Activated CD8-positive, alpha-beta memory T cell treated with anti-CD3 and anti-CD28 coated beads, Interleukin-2, amount 10 ng/mL, durations not matched to agents 7 days and 5 days (primary cell): ENCODE measurements at regions not wholly inside any gene's neighbourhood (a gene's known extent, or its start where the extent isn't known, plus 50 kb on each side); places are given as distances from the start of the nearest gene placed in this dataset.

Experiments
- ATAC-seq: fragments of 150-1000 bp; cut with Tn5 transposase; one replicate; pipeline ENCODE4 v1.10.0; 2021; ENCODE audit warnings: moderate library complexity
- CTCF ChIA-PET: fragments of 350-600 bp; sonication (Branson Sonifier 250); formaldehyde crosslinking; loops from one replicate; lab custom pipeline; 2021; ENCODE audit warnings: antibody characterized with exemption; lab: Charles Lee
- DNase-seq: peaks from one replicate; pipeline ENCODE4 v3.0.0-alpha.2; 2020
- H3K27ac Mint-ChIP-seq: one replicate; pipeline ENCODE4 v1.8.0; 2021; ENCODE audit warnings: mild to moderate bottlenecking, mixed read lengths
- H3K27me3 Mint-ChIP-seq: one replicate; pipeline ENCODE4 v1.8.0; 2021; ENCODE audit warnings: mixed read lengths
- H3K36me3 Mint-ChIP-seq: one replicate; pipeline ENCODE4 v1.8.0; 2021; ENCODE audit warnings: mild to moderate bottlenecking, mixed read lengths
- H3K4me1 Mint-ChIP-seq: one replicate; pipeline ENCODE4 v1.8.0; 2021; ENCODE audit warnings: mixed read lengths
- H3K4me3 Mint-ChIP-seq: one replicate; pipeline ENCODE4 v1.8.0; 2021; ENCODE audit warnings: mild to moderate bottlenecking, moderate library complexity, mixed read lengths
- H3K9me3 Mint-ChIP-seq: one replicate; pipeline ENCODE4 v1.8.0; 2022; ENCODE audit warnings: low read depth, mixed read lengths

DNA sequence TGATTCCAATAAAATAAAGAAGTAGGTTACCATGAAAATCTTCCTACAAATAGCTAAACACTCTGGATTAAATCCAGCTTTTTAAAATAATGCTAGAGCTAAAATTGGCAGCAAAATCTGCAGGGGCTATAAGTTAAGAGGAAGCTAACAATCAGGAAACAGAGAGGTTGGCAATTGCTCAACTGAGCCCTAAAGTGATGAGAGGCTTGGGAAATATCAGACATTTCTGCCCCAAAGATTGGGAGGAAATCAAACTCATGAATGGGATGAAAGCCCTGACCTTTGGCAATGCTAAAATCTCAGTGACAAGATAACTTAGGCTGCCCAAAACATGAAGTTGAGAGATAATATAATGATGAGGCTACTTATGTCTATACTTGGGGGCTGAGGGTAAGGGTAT is 1437.9 kb downstream of the EFNB2 start:
- DNase-seq: no peak
- CTCF ChIA-PET: no interaction called here
- Mint-ChIP-seq H3K4me3 (no peak overlapping the region), H3K36me3 (no peaks in the 10 kb centered on the region), H3K4me1 (no peaks in the 10 kb centered on the region), H3K27ac (no peak overlapping the region), H3K9me3 (no peaks in the 10 kb centered on the region), H3K27me3 (no peaks in the 10 kb centered on the region)
- no peak for ATAC-seq

GRCh38 chr13:105089858-105090643 is 1445.4 kb downstream of the EFNB2 start:
- no peak for ATAC-seq
- no peak overlapping the region for H3K27ac Mint-ChIP-seq

GRCh38 chr13:105087945-105088344 is 1447.5 kb downstream of the EFNB2 start:
- Mint-ChIP-seq H3K27ac (no peak overlapping the region), H3K27me3 (no peaks in the 10 kb centered on the region), H3K36me3 (no peaks in the 10 kb centered on the region), H3K4me3 (no peak overlapping the region), H3K4me1 (no peaks in the 10 kb centered on the region), H3K9me3 (no peaks in the 10 kb centered on the region)
- CTCF ChIA-PET: no interaction called here
- DNase-seq: no peak
- no peak for ATAC-seq

More at GRCh38 chr13:105089858-105090643, 1445.4 kb downstream of the EFNB2 start:
- H3K4me1 Mint-ChIP-seq: no peaks in the 10 kb centered on the region
- no peaks in the 10 kb centered on the region for H3K27me3 Mint-ChIP-seq
- H3K36me3 Mint-ChIP-seq: no peaks in the 10 kb centered on the region
- H3K4me3 Mint-ChIP-seq: no peak overlapping the region
- H3K9me3 Mint-ChIP-seq: no peaks in the 10 kb centered on the region
- CTCF ChIA-PET: no interaction called here
- no peak for DNase-seq

GRCh38 chr13:105084931-105085330 is 1450.5 kb downstream of the EFNB2 start:
- Mint-ChIP-seq H3K27me3 (no peaks in the 10 kb centered on the region), H3K9me3 (no peaks in the 10 kb centered on the region), H3K4me1 (no peaks in the 10 kb centered on the region), H3K36me3 (no peaks in the 10 kb centered on the region), H3K4me3 (no peak overlapping the region), H3K27ac (no peak overlapping the region)
- CTCF ChIA-PET: no interaction called here
- ATAC-seq: no peak
- DNase-seq: no peak

- CTCF ChIA-PET: no interaction called here
- no peaks in the 10 kb centered on the region for H3K36me3 Mint-ChIP-seq
- DNase-seq (no peak), ATAC-seq (no peak)
- no peaks in the 10 kb centered on the region for H3K27me3 Mint-ChIP-seq
- H3K27ac Mint-ChIP-seq: no peak overlapping the region
- H3K4me1 Mint-ChIP-seq: no peaks in the 10 kb centered on the region
- H3K9me3 Mint-ChIP-seq: no peaks in the 10 kb centered on the region
- H3K4me3 Mint-ChIP-seq: no peak overlapping the region
Measured at GRCh38 chr13:105083992-105084391, 1451.5 kb downstream of the EFNB2 start.

DNA sequence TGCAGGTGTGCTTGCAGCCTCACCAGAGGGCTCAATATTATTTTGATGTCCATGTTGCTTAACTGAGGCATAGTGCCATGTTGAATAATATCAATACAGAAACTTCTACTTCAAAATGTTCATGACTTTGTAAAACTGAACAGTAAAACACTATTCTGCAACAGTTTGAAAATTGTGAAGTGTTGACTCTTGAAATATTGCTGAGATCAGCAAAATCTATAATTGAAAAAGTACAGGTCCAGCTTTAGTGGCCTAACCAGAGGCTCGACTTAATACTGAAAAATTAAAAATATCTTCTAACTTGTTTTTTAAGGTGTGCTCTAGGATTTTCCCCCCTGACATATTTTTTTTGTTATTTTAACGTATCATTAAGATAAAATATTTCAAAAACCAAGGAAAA is 1460.7 kb downstream of the EFNB2 start:
- ATAC-seq: no peak
- Mint-ChIP-seq H3K36me3 (no peaks in the 10 kb centered on the region), H3K4me3 (no peak overlapping the region), H3K27me3 (no peaks in the 10 kb centered on the region), H3K27ac (no peak overlapping the region), H3K4me1 (no peaks in the 10 kb centered on the region), H3K9me3 (no peaks in the 10 kb centered on the region)
- DNase-seq: no peak
- CTCF ChIA-PET: no interaction called here

DNA sequence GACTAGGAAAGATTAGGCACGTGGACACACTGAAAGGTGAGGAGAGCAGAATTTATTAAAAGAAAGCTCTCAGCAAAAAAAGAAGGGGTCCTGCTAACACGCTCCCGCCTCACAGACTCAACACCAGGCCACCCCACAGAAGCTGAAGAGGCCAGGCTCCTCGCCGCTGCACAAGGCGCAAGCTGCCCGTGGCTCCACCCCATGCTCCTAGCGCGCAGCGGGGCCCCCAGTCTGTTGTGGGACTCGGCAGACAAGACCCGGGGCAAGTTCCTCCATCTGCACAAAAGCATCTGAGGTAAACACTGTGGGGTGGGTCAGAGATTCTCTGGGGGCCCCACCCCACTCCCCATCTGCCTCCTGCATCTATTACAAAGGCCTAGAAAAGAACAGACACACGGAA is 1462.4 kb downstream of the EFNB2 start:
- CTCF ChIA-PET: interaction anchor here (0.6 kb wide), 1 partner anchor 405 kb away, joined by 5 read pairs; no protein-coding TSS in a partner anchor
- no peak for DNase-seq
- H3K9me3 Mint-ChIP-seq: no peaks in the 10 kb centered on the region
- ATAC-seq: no peak
- H3K27me3 Mint-ChIP-seq: no peaks in the 10 kb centered on the region
- no peak overlapping the region for H3K4me3 Mint-ChIP-seq
- no peaks in the 10 kb centered on the region for H3K36me3 Mint-ChIP-seq
- no peak overlapping the region for H3K27ac Mint-ChIP-seq
- H3K4me1 Mint-ChIP-seq: no peaks in the 10 kb centered on the region

DNA sequence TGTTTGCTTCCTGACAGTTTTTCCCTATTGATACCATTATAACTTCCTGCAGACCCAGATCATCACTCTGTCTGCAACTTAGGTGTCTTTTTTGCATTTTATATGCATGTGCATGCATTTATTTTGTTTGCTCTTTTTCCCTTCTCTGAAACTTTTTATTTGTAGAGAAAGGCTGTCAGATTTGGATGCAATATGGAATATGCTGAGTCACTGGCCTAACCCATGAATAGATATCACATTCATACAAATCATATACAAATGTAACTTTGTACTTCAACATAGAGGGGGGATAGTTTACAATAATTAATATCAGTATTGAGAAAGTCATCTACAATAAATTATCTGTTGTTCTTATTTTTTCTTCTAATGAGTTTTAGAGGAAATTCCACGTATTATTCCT is 1465.0 kb downstream of the EFNB2 start:
- no peak for ATAC-seq
- no peak for DNase-seq
- Mint-ChIP-seq H3K4me1 (no peaks in the 10 kb centered on the region), H3K4me3 (no peak overlapping the region), H3K36me3 (no peaks in the 10 kb centered on the region), H3K27ac (no peak overlapping the region), H3K9me3 (no peaks in the 10 kb centered on the region), H3K27me3 (no peaks in the 10 kb centered on the region)
- CTCF ChIA-PET: no interaction called here

DNA sequence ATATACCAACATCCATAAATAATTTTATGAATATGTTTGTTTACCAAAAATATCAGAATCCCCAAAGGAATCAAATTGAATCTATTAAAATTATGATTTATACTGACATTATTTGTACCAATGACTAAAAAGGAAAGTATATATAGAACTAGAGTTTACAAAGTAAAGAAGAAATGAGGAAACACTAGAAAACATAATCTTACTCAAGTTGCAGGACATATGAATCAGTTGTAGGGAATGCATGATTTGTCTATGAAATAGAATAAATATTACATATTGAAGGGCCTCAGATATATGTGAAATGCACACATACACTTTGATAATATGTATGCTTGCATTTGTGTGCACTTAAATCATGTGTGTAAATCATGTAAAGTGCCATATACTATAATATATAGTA is 1466.4 kb downstream of the EFNB2 start:
- no peak overlapping the region for H3K4me3 Mint-ChIP-seq
- no peak for ATAC-seq
- CTCF ChIA-PET: no interaction called here
- no peak overlapping the region for H3K27ac Mint-ChIP-seq
- no peaks in the 10 kb centered on the region for H3K9me3 Mint-ChIP-seq
- no peaks in the 10 kb centered on the region for H3K4me1 Mint-ChIP-seq
- no peaks in the 10 kb centered on the region for H3K27me3 Mint-ChIP-seq
- no peaks in the 10 kb centered on the region for H3K36me3 Mint-ChIP-seq
- DNase-seq: no peak

GRCh38 chr13:105063676-105064075 is 1471.8 kb downstream of the EFNB2 start:
- no peak overlapping the region for H3K4me3 Mint-ChIP-seq
- ATAC-seq (no peak), DNase-seq (no peak)
- no peaks in the 10 kb centered on the region for H3K27me3 Mint-ChIP-seq
- no peaks in the 10 kb centered on the region for H3K4me1 Mint-ChIP-seq
- no peaks in the 10 kb centered on the region for H3K9me3 Mint-ChIP-seq
- no peaks in the 10 kb centered on the region for H3K36me3 Mint-ChIP-seq
- H3K27ac Mint-ChIP-seq: no peak overlapping the region
- CTCF ChIA-PET: no interaction called here

GRCh38 chr13:105059786-105060185 is 1475.7 kb downstream of the EFNB2 start:
- Mint-ChIP-seq H3K27ac (no peak overlapping the region), H3K9me3 (no peaks in the 10 kb centered on the region), H3K27me3 (no peaks in the 10 kb centered on the region), H3K4me3 (no peak overlapping the region), H3K36me3 (no peaks in the 10 kb centered on the region), H3K4me1 (no peaks in the 10 kb centered on the region)
- ATAC-seq (no peak), DNase-seq (no peak)
- CTCF ChIA-PET: no interaction called here

DNA sequence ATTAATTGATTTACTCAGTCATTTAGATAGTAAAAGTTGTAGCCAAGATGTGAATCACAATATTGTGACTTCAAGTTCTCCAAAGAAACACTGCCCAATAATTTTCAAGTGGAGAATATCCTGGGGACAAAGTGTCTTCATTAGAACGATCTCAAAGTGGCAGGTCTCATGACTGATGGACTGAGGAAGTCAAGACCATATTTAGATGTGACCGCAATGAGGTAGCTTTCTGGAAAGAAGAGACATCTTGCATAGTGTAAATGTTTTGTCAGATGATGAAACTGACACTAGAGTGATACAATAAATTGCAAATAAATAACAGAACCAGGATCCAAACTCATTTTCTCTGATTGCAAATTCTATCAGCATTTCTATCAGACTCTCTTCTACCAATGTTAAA is 1476.9 kb downstream of the EFNB2 start:
- Mint-ChIP-seq H3K36me3 (no peaks in the 10 kb centered on the region), H3K4me3 (no peak overlapping the region), H3K4me1 (no peaks in the 10 kb centered on the region), H3K27ac (no peak overlapping the region), H3K9me3 (no peaks in the 10 kb centered on the region), H3K27me3 (no peaks in the 10 kb centered on the region)
- ATAC-seq (no peak), DNase-seq (no peak)
- CTCF ChIA-PET: no interaction called here

GRCh38 chr13:105052711-105053110 is 1482.8 kb downstream of the EFNB2 start:
- CTCF ChIA-PET: no interaction called here
- no peak for DNase-seq
- H3K27ac Mint-ChIP-seq: no peak overlapping the region
- no peak overlapping the region for H3K4me3 Mint-ChIP-seq
- no peaks in the 10 kb centered on the region for H3K9me3 Mint-ChIP-seq
- H3K4me1 Mint-ChIP-seq: no peaks in the 10 kb centered on the region
- no peaks in the 10 kb centered on the region for H3K27me3 Mint-ChIP-seq
- H3K36me3 Mint-ChIP-seq: no peaks in the 10 kb centered on the region
- ATAC-seq: no peak

GRCh38 chr13:105050686-105051085 is 1484.8 kb downstream of the EFNB2 start:
- Mint-ChIP-seq H3K9me3 (no peaks in the 10 kb centered on the region), H3K4me1 (no peaks in the 10 kb centered on the region), H3K36me3 (no peaks in the 10 kb centered on the region), H3K4me3 (no peak overlapping the region), H3K27ac (no peak overlapping the region), H3K27me3 (no peaks in the 10 kb centered on the region)
- no peak for ATAC-seq
- DNase-seq: no peak
- CTCF ChIA-PET: no interaction called here
